ENCODE measurements at regions not wholly inside any gene's neighbourhood (a gene's known extent, or its start where the extent isn't known, plus 50 kb on each side); places are given as distances from the start of the nearest gene placed in this dataset.

DNA sequence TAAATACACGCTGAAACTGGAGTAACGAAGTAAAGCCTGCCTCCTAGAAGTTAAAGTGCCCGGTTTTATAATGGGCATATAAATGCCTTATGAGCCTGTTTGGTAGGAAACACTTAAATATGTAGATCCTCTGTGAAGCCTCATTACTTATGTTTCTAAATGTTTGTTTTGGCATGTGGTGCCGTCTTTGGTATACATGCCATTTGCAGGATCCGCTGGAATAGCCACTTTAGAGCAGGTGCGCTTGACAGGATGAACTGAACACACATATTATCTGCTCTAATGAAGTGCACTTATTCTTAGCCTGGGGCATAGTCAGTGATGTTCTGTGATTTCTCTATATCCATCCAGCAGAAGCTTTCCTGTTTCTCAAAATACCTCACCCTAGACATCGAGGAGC is 778.1 kb upstream of the WWC1 start (continued):
- TF ChIP-seq, protein P1, sequence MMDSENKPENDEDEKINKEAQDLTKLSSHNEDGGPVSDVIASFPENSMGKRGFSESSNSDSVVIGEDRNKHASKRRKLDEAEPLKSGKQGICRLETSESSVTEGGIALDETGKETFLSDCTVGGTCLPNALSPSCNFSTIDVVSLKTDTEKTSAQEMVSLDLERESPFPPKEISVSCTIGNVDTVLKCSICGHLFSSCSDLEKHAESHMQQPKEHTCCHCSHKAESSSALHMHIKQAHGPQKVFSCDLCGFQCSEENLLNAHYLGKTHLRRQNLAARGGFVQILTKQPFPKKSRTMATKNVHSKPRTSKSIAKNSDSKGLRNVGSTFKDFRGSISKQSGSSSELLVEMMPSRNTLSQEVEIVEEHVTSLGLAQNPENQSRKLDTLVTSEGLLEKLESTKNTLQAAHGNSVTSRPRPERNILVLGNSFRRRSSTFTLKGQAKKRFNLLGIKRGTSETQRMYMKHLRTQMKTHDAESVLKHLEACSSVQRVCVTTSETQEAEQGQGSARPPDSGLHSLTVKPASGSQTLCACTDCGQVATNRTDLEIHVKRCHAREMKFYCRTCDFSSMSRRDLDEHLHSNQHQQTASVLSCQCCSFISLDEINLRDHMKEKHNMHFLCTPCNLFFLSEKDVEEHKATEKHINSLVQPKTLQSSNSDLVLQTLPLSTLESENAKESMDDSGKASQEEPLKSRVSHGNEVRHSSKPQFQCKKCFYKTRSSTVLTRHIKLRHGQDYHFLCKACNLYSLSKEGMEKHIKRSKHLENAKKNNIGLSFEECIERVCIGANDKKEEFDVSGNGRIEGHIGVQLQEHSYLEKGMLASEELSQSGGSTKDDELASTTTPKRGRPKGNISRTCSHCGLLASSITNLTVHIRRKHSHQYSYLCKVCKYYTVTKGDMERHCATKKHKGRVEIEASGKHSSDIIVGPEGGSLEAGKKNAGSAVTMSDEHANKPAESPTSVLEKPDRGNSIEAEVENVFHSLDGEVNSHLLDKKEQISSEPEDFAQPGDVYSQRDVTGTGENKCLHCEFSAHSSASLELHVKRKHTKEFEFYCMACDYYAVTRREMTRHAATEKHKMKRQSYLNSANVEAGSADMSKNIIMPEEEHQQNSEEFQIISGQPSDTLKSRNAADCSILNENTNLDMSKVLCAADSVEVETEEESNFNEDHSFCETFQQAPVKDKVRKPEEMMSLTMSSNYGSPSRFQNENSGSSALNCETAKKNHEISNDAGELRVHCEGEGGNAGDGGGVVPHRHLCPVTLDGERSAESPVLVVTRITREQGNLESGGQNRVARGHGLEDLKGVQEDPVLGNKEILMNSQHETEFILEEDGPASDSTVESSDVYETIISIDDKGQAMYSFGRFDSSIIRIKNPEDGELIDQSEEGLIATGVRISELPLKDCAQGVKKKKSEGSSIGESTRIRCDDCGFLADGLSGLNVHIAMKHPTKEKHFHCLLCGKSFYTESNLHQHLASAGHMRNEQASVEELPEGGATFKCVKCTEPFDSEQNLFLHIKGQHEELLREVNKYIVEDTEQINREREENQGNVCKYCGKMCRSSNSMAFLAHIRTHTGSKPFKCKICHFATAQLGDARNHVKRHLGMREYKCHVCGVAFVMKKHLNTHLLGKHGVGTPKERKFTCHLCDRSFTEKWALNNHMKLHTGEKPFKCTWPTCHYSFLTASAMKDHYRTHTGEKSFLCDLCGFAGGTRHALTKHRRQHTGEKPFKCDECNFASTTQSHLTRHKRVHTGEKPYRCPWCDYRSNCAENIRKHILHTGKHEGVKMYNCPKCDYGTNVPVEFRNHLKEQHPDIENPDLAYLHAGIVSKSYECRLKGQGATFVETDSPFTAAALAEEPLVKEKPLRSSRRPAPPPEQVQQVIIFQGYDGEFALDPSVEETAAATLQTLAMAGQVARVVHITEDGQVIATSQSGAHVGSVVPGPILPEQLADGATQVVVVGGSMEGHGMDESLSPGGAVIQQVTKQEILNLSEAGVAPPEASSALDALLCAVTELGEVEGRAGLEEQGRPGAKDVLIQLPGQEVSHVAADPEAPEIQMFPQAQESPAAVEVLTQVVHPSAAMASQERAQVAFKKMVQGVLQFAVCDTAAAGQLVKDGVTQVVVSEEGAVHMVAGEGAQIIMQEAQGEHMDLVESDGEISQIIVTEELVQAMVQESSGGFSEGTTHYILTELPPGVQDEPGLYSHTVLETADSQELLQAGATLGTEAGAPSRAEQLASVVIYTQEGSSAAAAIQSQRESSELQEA (CRISPR knock-in tag; IDR thresholded peaks at IDR 0.05; ENCODE audit: not compliant biosample characterization), result no peak
- TF ChIP-seq DR1 (CRISPR knock-in tag; IDR thresholded peaks at IDR 0.05), result no peak

GRCh38 chr5:167514461-167514860 is 777.0 kb upstream of the WWC1 start:
- ATAC-seq (no peak), FAIRE-seq (no peak), DNase-seq (ENCODE audit: low spot score) (no peak)
- H3K4me3 ChIP-seq (replicated peaks in 1 of 3; ENCODE audit: insufficient read depth in 1 of 3, low read depth in 2 of 3, low read length in 3 of 3), result no peak overlapping the region
- intact Hi-C loops (cut with micrococcal nuclease; ENCODE audit: unreplicated experiment), result no loop called here
- no peaks in the 10 kb centered on the region for H4K20me1 ChIP-seq (ENCODE audit: insufficient read depth, low read length)
- 0% methylated on average over 2 of the region's 2 CpGs for WGBS (ENCODE audit: low lambda C conversion rate)
- no peak overlapping the region for H3K4me2 ChIP-seq (ENCODE audit: low read depth, low read length)
- H3K36me3 ChIP-seq (replicated peaks in 1 of 2; ENCODE audit: control insufficient read depth in 1 of 2, insufficient read depth in 2 of 2, low read length in 2 of 2), result no peaks in the 10 kb centered on the region
- H3K27me3 ChIP-seq (ENCODE audit: control insufficient read depth in 1 of 2, insufficient read depth in 2 of 2, low read length in 2 of 2), result no peaks in the 10 kb centered on the region
- CTCF ChIA-PET (ENCODE audit: low intra/inter-chr PET ratio, low total read pairs), result no interaction called here
- no peak overlapping the region for H3K9ac ChIP-seq (ENCODE audit: insufficient read depth, low read depth, low read length)
- no peak overlapping the region for H2AFZ ChIP-seq (ENCODE audit: low read length)
- TF ChIP-seq SSRP1 (CRISPR knock-in tag; IDR thresholded peaks at IDR 0.05) (no peak), ZNF672 (CRISPR knock-in tag; IDR thresholded peaks at IDR 0.05) (no peak), PPARG (CRISPR knock-in tag; conservative IDR thresholded peaks at IDR 0.05) (no peak), SOX6 (IDR thresholded peaks at IDR 0.05) (no peak), SOX6 (CRISPR knock-in tag; IDR thresholded peaks at IDR 0.05) (no peak), ZNF282 (IDR thresholded peaks at IDR 0.05; ENCODE audit: partially characterized antibody) (no peak), FOSL2 (CRISPR knock-in tag; IDR thresholded peaks at IDR 0.05) (no peak), MLLT10 (CRISPR knock-in tag; IDR thresholded peaks at IDR 0.05) (no peak), HOMEZ (CRISPR knock-in tag; IDR thresholded peaks at IDR 0.05; ENCODE audit: low read depth) (no peak), ZFP82 (CRISPR knock-in tag; IDR thresholded peaks at IDR 0.05; ENCODE audit: borderline replicate concordance) (no peak), ZNF138 (CRISPR knock-in tag; IDR thresholded peaks at IDR 0.05; ENCODE audit: low read depth) (no peak)
- no peaks in the 10 kb centered on the region for H3K79me2 ChIP-seq (ENCODE audit: insufficient read depth, low read length)
- in situ Hi-C loops (cut with HindIII; ENCODE audit: extremely low pct_ligation_motif_present, low pct_unique_long_range_greater_than_20kb), result no loop called here
- POLR2A ChIA-PET, result no interaction called here
- no peaks in the 10 kb centered on the region for H3K9me3 ChIP-seq (ENCODE audit: low read length)
- no peak overlapping the region for H3K27ac ChIP-seq (ENCODE audit: extremely low read length, insufficient read depth, low read length)
- H3K4me1 ChIP-seq (ENCODE audit: insufficient read depth, low read length), result no peaks in the 10 kb centered on the region
- no TSS peak for BruUV-seq (replicated peaks)
